ENCODE measurements at regions not wholly inside any gene's neighbourhood (a gene's known extent, or its start where the extent isn't known, plus 50 kb on each side); places are given as distances from the start of the nearest gene placed in this dataset.

- DNase-seq: no peak
- TF ChIP-seq CTCF (IDR thresholded peaks at IDR 0.05): no peak
- no peak overlapping the region for H3K27ac ChIP-seq
These were observed 199.7 kb downstream of the HINT1 start for GRCh38 chr5:130965360-130965759.

GRCh38 chr5:130964231-130965202 lies 200.5 kb downstream of the HINT1 start:
- no peak overlapping the region for H3K4me3 ChIP-seq
- intact Hi-C loops (cut with DNase I): no loop called here
- TF ChIP-seq CTCF (IDR thresholded peaks at IDR 0.05): no peak
- no peak for DNase-seq
- no peak overlapping the region for H3K9ac ChIP-seq (ENCODE audit: low read depth in 2 of 2, low read length in 2 of 2)
- H3K4me1 ChIP-seq: no peaks in the 10 kb centered on the region
- no peaks in the 10 kb centered on the region for H3K36me3 ChIP-seq
- no peaks in the 10 kb centered on the region for H3K27me3 ChIP-seq
- no peaks in the 10 kb centered on the region for H3K9me3 ChIP-seq
- H3K27ac ChIP-seq: no peak overlapping the region

More at GRCh38 chr5:130965360-130965759, 199.7 kb downstream of the HINT1 start:
- no peaks in the 10 kb centered on the region for H3K4me1 ChIP-seq
- H3K4me3 ChIP-seq: no peak overlapping the region
- intact Hi-C loops (cut with DNase I): no loop called here
- no peak overlapping the region for H3K9ac ChIP-seq (ENCODE audit: low read depth in 2 of 2, low read length in 2 of 2)
- no peaks in the 10 kb centered on the region for H3K36me3 ChIP-seq
- H3K27me3 ChIP-seq: no peaks in the 10 kb centered on the region
- H3K9me3 ChIP-seq: no peaks in the 10 kb centered on the region

GRCh38 chr5:130963798-130964197 lies 201.3 kb downstream of the HINT1 start:
- H3K36me3 ChIP-seq: no peaks in the 10 kb centered on the region
- TF ChIP-seq CTCF (IDR thresholded peaks at IDR 0.05): no peak

GRCh38 chr5:130957151-130957550 lies 207.9 kb downstream of the HINT1 start:
- no peak for TF ChIP-seq CTCF (IDR thresholded peaks at IDR 0.05)
- Histone ChIP-seq H3K4me3 (no peak overlapping the region), H3K4me1 (no peaks in the 10 kb centered on the region), H3K27ac (no peak overlapping the region), H3K36me3 (no peaks in the 10 kb centered on the region), H3K9ac (ENCODE audit: low read depth in 2 of 2, low read length in 2 of 2) (no peak overlapping the region), H3K27me3 (no peaks in the 10 kb centered on the region), H3K9me3 (no peaks in the 10 kb centered on the region)
- DNase-seq: no peak
- intact Hi-C loops (cut with DNase I): no loop called here

More at GRCh38 chr5:130963798-130964197, 201.3 kb downstream of the HINT1 start:
- no peak overlapping the region for H3K27ac ChIP-seq
- DNase-seq: no peak
- no peaks in the 10 kb centered on the region for H3K27me3 ChIP-seq
- H3K9me3 ChIP-seq: no peaks in the 10 kb centered on the region
- H3K4me1 ChIP-seq: no peaks in the 10 kb centered on the region
- H3K4me3 ChIP-seq: no peak overlapping the region
- H3K9ac ChIP-seq (ENCODE audit: low read depth in 2 of 2, low read length in 2 of 2): no peak overlapping the region
- intact Hi-C loops (cut with DNase I): no loop called here

- Histone ChIP-seq H3K9ac (ENCODE audit: low read depth in 2 of 2, low read length in 2 of 2) (no peak overlapping the region), H3K27me3 (no peaks in the 10 kb centered on the region), H3K36me3 (no peaks in the 10 kb centered on the region), H3K4me1 (no peaks in the 10 kb centered on the region), H3K27ac (no peak overlapping the region), H3K9me3 (no peaks in the 10 kb centered on the region), H3K4me3 (no peak overlapping the region)
- TF ChIP-seq CTCF (IDR thresholded peaks at IDR 0.05): no peak
- no peak for DNase-seq
- intact Hi-C loops (cut with DNase I): no loop called here
These were observed 210.0 kb downstream of the HINT1 start for GRCh38 chr5:130955041-130955440.

Data from colonic mucosa (tissue), 4 donors.